HG02763 (cell line): ENCODE measurements at regions not wholly inside any gene's neighbourhood (a gene's known extent, or its start where the extent isn't known, plus 50 kb on each side); places are given as distances from the start of the nearest gene placed in this dataset.
A peak's percentile ranks its signal among the peaks of the same experiment; 100 is the strongest.

ENCODE experiments used
- ATAC-seq: cut with Tn5 transposase; IDR thresholded peaks from one replicate; pipeline ENCODE4 v1.9.1; 2021; ENCODE audit warnings: mild to moderate bottlenecking, moderate library complexity; ENCODE audit not compliant: unreplicated experiment

GRCh38 chr5:96285823-96286222, 147.2 kb downstream of the PCSK1 start:
- no peak for ATAC-seq

GRCh38 chr5:96284727-96285389, 148.2 kb downstream of the PCSK1 start:
- no peak for ATAC-seq

- no peak for ATAC-seq
Measured at GRCh38 chr5:96283589-96283988, 149.5 kb downstream of the PCSK1 start.

GRCh38 chr5:96282020-96282419, 151.0 kb downstream of the PCSK1 start:
- ATAC-seq, result no peak

- no peak for ATAC-seq
Measured at GRCh38 chr5:96280946-96281393, 152.1 kb downstream of the PCSK1 start.

- ATAC-seq, result peak; percentile 72
Measured at GRCh38 chr5:96279801-96280542, 153.1 kb downstream of the PCSK1 start.

GRCh38 chr5:96278981-96279380, 154.1 kb downstream of the PCSK1 start:
- ATAC-seq, result no peak

- ATAC-seq, result no peak
Measured at GRCh38 chr5:96275051-96275450, 158.0 kb downstream of the PCSK1 start.

GRCh38 chr5:96265487-96265886, 167.6 kb downstream of the PCSK1 start:
- no peak for ATAC-seq

- no peak for ATAC-seq
Measured at GRCh38 chr5:96264047-96264446, 169.0 kb downstream of the PCSK1 start.

- ATAC-seq, result no peak
Measured at GRCh38 chr5:96262105-96262504, 170.9 kb downstream of the PCSK1 start.

- ATAC-seq, result no peak
Measured at GRCh38 chr5:96260009-96260408, 173.0 kb downstream of the PCSK1 start.

- no peak for ATAC-seq
Measured at GRCh38 chr5:96259151-96259772, 173.8 kb downstream of the PCSK1 start.

- no peak for ATAC-seq
Measured at GRCh38 chr5:96258692-96259091, 174.4 kb downstream of the PCSK1 start.

- ATAC-seq, result no peak
Measured at GRCh38 chr5:96257904-96258303, 175.1 kb downstream of the PCSK1 start.

GRCh38 chr5:96256795-96257470, 176.1 kb downstream of the PCSK1 start:
- ATAC-seq, result peak; percentile 66

- ATAC-seq, result no peak
Measured at GRCh38 chr5:96254980-96255691, 177.9 kb downstream of the PCSK1 start.

- no peak for ATAC-seq
Measured at GRCh38 chr5:96253140-96253539, 179.9 kb downstream of the PCSK1 start.

- no peak for ATAC-seq
Measured at GRCh38 chr5:96252596-96252995, 180.5 kb downstream of the PCSK1 start.

- no peak for ATAC-seq
Measured at GRCh38 chr5:96250782-96251181, 182.3 kb downstream of the PCSK1 start.

GRCh38 chr5:96248131-96248530, 184.9 kb downstream of the PCSK1 start:
- no peak for ATAC-seq
